HG03521 (cell line): ENCODE measurements at regions not wholly inside any gene's neighbourhood (a gene's known extent, or its start where the extent isn't known, plus 50 kb on each side); places are given as distances from the start of the nearest gene placed in this dataset.
"Not testable (repeated sequence)": the region's sequence is repeated elsewhere in the genome, so short reads cannot be mapped to it uniquely, and the experiment has no call there.

Experiments used
- ATAC-seq: cut with Tn5 transposase; IDR thresholded peaks from one replicate; pipeline ENCODE4 v1.9.1; 2021; ENCODE audit warnings: mild to moderate bottlenecking, moderate library complexity; ENCODE audit not compliant: unreplicated experiment

DNA sequence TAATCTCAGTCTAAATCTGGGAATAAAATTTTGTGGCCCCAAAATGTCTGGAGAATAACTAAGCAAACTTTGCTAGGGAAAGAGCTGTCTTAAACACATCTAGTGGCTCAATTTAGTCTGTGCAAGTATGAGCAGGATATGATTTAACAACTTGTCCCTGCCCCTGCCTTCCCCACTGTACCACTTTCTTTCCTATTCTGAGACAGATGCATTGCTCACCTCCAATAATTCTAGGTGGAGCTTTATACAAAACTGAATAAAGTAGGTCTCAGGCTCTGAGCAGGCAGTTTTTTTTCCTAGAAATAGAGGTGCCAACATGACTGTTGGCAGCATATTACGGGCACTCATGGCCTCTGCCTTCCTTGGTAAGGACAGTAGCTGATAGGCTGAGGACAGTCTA is 412.1 kb downstream of the DAD1 start:
- ATAC-seq: no peak

DNA sequence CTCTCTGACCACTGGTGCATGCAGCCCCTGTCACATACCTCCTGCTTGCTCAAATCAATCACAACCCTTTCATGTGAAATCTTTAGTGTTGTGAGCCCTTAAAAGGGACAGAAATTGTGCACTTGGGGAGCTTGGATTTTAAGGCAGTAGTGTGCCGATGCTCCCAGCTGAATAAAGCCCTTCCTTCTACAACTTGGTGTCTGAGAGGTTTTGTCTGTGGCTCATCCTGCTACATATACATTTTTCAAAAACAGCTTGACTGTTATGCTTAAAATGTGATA is 413.8 kb downstream of the DAD1 start:
- ATAC-seq: not testable (repeated sequence)

DNA sequence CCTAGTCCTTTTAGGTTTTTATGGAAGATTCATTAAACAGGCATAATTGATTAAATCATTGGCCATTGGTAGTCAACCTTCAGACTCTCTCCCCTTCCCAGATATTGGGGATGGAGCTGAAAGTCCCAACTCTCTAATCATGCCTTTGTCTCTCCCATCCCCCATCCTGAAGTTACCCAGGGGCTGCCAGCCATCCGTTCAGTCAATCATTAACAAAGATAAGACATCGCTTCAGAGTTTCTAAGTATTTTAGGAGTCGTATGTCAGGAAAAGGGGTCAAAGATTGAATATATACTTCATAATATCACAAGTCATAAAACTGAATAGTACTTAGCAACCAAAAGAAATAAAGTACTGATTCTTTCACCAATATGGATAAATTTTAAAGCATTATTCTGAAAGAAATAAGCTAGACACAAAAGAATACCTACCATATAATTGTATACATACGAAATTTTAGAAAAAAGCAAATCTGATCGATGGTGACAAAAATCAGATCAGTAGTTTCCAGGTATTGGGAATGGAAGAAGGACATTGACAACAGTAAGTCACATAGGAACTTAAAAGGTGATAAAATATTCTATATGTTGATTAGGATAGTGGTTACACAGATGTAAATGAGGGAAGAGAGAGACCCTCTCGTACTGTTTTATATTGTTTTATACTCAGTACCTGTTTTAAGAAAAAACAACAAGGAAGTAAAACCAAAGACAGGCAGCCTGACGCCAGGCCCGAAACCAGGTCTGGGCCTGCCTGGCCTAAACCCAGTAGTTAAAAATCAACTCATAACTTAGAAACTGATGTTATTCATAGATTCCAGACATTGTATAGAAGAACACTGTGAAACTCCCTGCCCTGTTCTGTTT is 414.4 kb downstream of the DAD1 start:
- ATAC-seq: no peak

DNA sequence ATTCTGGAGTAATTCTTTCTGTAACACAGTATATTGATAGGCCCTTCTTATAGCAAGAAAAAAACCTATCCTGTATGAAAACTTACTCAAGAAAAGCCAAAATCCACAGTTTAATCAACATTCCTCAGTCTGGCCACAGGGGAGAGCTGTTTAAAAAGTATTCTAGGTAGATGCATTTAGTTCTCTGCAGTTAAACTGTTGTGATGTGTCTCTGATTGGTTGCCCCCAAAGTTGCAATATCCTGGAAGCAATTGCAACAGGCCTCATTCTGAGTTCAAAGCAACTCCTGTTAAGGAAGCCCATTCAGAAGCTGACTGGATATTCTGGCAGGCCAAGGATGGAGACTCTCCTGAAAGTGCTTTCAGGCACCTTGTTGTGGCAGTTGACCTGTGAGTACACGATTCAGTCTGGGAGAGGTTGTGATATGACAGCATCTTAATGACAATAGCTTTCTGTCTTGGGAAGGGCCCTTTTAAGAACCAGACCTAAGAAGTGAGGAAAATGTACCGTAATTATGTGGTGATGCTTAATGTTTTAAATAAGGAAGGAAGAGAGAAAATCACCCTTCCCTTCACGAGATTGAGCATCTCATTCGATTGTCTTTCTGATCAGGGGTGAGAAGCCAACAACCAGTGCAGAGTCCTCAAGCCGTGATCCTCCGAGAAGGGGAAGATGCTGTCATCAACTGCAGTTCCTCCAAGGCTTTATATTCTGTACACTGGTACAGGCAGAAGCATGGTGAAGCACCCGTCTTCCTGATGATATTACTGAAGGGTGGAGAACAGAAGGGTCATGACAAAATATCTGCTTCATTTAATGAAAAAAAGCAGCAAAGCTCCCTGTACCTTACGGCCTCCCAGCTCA is 420.7 kb downstream of the DAD1 start:
- ATAC-seq: no peak

DNA sequence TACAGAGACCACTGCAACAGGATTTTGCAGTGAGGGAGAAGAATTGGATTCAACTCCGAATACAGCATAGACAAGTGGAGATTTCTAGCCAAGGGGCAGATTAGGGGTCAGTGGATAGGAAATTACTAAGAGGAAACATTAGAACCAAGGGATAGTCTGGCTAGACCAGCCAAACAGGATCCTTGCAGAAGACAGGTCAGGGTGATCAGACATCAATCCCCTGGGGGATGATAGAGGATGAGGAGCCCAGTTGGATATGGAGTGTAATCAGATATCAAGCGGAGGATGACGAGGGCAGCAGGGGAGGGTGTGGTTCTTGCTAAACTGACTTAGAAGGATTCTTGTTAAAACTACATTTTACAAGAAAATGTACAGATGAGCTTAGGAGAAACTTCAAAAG is 424.4 kb downstream of the DAD1 start:
- ATAC-seq: no peak

DNA sequence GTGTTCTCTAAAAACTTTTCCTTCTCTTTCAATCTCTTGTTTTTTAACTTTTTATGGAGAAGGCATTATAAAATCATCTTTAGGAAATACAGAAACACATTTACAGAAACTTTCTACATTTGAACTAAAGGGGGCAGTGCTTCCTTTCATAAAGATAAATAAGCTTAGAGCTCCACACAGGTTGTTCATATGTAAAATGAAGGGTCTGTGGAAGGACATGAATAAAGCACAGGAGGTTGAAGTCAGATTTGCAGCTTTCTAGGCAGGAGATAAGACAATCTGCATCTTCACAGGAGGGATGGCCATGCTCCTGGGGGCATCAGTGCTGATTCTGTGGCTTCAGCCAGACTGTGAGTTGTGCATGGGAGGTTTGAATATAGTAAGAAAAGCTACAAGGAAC is 426.0 kb downstream of the DAD1 start:
- no peak for ATAC-seq

DNA sequence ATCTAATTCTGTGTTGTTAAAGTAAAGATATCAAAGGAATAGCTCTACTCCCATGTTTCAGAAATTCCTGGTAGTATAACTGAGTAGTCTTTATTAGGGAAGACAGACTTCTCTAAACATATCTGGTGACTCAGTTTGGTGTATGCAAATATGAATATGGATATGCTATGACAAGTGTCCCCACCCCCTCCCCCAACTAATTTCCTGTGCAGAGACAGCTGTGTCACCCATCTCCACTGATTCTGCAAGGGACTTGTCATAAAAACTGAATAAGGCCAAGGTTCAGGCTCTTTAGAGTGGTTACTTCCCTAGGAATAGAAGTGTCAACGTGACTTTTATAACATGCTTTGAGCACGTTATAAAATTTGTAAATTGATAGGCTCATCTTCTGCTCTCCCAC is 429.1 kb downstream of the DAD1 start:
- ATAC-seq: no peak

DNA sequence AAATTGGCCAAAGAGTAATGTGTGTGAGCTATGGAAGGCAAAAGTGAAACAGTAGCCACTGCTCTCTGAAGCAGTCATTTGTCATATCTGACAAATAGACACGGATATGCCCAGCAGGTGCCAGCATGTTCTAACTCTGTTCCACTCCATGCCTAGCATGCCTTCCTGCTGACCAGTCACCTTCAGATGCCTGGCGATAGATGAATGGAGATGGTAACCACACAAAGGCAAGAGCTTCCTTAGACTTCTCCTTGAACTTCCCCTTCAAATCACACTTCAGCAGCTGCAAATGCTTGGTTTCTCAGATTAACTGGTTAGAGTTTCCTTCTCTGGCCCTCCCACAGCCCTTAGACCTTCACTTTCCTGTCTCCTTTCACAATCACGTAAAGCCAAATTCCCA is 429.9 kb downstream of the DAD1 start:
- no peak for ATAC-seq

DNA sequence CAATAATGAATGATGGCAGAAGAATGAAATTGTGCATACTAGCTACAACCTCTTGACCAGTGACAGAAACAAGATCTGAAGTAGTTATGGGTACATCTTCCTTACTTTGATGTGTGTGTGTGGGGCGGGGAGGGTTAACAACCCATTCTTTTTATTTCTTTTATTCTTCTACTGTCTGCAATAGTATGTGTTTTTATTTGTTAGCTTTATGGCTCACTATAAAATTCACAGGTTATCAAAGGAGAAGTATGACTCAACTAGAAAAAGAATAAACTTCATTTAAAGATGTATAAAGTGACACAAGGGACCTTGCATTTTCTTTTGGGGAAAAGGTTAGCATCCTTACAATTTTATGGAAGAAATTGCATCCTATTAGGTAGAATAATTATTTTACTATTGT is 430.5 kb downstream of the DAD1 start:
- no peak for ATAC-seq

DNA sequence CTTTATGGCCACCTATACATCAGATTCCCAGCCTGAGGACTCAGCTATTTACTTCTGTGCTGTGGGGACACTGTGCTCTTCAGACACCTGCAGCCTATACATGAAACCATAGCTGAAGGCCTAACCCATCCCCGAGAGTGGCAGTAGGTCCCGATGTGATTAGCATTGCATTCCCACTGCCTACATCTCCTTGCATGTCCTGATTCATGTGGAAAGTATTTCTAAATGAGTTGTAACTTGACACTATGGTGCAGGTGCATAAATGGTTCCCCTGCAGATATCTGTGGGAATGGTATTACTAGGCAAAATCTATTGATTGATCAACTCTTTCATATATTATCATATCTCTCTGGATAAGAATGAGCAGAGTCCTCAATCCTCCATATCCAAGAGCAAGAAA is 433.5 kb downstream of the DAD1 start:
- ATAC-seq: no peak

DNA sequence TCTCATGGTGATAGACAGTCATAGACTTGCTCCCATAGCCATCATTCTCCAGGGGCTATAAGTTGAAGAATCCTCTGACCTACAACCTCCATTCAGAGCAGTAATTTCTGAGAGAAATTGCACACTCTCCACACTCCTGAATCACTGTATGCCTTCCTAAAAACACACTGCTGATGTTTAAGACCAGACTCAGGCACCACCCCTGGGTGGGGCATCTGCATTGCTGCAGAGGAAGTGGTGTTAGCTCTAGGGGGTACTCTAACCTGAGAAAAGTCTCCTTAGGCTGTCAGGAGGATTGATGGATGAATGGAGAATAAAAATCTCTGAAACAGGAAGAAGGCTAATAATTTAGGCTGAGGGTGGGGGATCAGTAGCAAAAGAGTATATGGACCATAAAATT is 436.1 kb downstream of the DAD1 start:
- ATAC-seq: no peak

DNA sequence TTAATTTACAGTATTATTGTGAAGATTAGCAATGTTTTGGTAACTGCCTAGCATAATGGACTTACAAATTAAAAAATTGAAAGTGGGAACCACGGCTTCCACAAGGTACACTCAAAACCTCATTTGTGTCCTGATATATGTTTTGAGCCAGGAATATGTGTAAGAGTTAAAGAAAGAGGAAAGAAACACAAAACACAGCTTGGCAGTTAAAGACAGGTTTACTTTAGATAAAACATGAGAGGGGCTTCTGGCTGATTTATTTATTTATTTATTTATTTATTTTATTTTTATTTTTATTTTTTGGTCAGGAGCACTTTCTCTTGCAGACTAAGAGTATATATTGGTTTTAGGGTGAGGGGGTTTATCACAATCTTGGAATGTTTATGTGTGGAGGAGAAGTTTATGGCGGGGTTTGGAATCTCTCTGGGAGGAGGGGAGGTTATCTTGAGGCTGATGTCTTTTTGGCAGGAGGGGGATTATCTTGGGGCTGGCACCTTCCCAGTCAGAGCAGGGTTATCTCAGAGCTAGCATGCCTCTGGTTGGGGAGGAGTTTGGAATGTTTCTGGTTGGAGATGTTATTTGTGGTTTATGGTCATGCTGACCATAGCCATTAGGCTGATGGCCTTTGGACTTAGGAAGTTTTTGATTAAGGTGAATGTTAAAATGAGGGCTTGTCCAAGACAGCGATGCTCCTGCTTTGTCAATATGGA is 436.7 kb downstream of the DAD1 start:
- no peak for ATAC-seq

DNA sequence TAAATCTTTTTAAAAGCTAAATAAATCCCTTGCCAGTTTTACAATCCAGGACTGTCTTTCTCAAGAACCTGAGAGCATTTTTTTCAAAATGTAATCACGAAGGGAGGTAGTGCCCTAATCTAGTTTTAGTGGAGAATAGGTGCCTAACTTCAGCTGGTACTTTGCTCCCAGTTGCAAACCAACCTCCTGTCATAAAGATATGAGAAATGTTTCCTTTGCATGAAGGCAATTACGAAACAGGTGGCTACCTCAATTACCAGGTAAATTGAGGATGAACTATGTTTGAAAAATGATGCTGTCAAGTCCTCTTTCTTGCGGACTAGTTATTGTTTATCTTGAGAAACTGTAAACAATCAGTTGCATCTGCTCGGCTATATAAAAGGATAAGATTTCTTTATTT is 437.9 kb downstream of the DAD1 start:
- no peak for ATAC-seq

DNA sequence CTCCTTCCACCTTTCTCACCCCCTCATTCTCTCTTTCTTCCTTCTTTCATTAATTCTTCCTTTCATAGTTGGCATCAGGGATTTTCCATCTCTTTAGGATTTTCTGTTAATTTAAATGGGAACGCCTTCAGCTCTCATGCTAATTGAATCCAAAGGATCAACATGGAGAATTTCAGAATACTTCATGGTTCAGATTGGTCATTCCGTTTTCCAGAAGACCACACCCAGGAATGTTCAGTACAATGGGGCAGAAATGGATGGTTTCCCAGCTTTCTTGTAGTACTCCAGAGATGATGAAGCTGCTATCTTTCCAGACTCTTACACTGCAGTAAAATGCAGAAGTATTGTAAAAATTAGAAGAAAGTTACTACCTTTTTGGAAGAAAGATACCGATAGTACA is 440.0 kb downstream of the DAD1 start:
- ATAC-seq: no peak

DNA sequence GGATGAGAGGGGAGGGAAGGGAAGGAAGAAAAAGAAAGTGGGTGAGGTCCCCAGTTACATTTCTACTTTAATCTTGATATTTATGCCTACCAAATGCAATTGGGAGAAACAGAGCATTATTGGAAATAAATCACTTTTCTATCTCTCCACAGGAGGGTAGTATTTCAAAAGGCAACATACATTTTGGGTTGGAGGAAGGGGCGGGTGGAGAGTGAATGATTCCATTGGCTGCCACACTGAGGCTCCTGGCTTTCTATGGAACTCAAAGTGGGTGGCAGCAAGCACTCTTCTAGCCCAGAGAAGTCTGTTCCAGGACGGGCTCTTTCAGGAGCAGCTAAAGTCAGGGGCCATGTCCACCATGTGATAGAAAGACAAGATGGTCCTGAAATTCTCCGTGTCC is 441.3 kb downstream of the DAD1 start:
- no peak for ATAC-seq

DNA sequence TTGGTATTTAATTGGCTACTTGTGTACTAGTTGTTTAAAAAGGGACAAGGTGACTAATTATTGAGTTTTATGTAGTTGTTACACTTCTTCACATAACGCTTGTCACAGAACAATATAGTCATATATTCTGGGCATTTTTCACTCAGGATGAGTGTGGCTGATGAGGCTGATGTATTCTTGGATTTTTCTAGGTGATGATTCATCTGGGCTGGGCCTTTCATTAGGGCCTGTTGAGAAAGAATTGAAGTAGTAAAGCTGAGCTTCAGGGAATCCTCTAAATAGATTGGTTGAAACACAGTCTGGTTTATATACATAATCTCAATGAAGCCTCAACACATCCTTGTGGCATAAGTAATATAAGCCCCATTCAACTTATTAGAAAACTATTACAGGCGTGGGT is 445.7 kb downstream of the DAD1 start:
- no peak for ATAC-seq

DNA sequence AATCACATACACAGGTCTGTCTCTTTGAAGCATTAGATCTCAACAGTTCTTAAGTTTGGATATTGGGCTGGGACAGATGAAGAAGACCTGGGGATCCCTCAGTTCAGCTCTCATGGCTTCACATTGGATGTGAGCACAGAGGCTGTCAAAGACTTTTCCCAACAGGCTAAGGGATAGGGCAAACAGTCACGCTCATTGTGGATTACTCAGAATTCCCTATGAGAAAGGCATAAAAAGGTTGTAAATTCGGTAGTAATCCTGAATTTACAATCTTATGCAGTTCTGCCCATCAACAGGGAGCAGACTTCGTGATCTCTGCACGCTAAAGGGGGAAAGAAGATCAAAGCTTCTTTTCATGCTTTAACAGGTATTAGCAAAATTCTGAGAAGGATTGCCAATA is 448.4 kb downstream of the DAD1 start:
- no peak for ATAC-seq

DNA sequence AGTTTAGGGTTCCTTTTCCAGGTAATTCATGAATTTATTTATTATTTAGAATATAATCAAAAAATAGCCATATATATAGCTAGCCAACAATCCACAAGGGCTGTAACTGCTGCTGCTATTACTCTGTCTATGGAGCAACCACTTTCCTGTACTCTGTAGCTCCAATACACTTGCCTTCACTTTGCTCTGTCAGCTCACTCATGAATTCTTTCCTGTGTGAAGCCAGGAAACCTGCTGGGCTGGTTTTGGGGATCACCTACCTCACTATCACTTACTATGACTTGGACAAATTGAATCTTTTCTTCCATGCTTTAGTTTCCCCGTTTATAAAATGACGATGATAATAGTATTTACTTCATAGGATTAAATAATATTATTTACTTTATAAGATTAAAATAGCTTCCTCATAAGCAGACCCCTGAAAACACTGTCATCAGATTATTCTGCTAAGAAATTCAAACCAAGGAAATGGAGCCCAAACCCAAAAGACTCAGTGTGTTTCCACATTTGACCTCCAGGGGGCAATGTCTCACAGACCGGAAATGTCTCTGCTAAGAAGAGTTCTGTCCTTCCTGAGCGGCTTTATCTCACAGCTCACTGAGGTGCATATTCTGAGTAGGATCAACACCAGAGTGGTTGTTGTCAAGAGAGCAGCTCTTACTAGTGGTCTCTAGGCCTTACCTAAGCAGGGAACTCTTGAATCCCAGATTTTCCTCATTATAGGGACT is 457.1 kb downstream of the DAD1 start:
- no peak for ATAC-seq

DNA sequence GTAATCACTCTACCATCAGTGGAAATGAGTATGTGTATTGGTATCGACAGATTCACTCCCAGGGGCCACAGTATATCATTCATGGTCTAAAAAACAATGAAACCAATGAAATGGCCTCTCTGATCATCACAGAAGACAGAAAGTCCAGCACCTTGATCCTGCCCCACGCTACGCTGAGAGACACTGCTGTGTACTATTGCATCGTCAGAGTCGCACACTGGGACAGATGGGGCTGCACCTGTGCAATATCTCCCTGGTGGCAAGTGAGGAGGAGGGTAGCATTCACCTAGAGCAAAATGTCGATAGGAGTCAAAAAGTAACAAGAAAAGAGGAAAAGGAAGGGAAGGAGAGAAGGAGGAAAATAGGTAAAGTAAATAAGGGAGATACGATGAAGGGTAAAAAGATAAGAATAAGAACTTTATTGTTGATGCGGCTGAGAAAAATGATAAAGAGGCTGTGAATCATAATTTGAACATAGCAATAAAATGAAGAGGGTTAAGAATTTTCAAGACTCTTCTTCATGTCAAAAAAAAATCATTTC is 450.5 kb upstream of the OR4E1 start:
- ATAC-seq: no peak

DNA sequence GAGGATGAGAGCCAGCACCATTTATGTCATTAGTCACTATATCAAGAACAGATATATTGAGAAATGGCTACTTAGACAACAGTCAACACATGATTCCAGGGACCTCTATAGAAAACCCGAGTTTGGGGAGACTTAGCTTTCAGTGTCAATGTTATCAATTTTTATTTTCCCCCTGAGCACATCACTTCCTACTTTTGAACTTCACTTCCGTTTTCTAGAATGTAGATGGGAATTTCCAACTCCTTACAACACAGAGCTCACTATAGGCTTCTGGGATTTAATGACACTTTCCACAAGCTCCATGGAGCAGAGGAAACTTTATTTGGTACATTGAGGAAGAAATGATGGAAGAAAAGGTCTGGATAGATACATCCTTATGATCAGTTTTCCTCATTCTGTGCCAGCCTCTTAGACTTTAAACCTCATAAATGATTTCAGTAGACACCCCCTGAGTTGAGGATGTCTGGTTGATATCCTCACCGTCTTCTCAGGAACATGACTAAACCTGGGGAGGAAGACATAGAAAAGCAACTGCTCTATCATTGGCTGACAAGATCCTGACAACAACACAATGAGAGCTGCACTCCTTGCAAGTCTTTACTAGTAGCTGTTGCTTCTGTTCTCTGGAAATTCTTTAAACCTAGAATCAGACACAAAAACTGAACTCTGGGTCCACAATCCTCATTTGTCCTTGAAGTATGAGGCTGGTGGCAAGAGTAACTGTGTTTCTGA is 449.4 kb upstream of the OR4E1 start:
- ATAC-seq: no peak
